ENCODE measurements at regions not wholly inside any gene's neighbourhood (a gene's known extent, or its start where the extent isn't known, plus 50 kb on each side); places are given as distances from the start of the nearest gene placed in this dataset.

- POLR2A ChIA-PET: no interaction called here
These were observed 335.6 kb downstream of the TMEM121 start for GRCh38 chr14:105861985-105862465.

GRCh38 chr14:105862581-105863239 is 336.3 kb downstream of the TMEM121 start:
- no peak for DNase-seq (ENCODE audit: low read depth, low spot score)
- TF ChIP-seq FOS (IDR thresholded peaks at IDR 0.05; ENCODE audit: borderline replicate concordance, insufficient read depth, low read length) (no peak), POLR2A (IDR thresholded peaks at IDR 0.05; ENCODE audit: low read depth, low read length) (no peak)
- CTCF ChIA-PET: no interaction called here
- H3K9me3 ChIP-seq (replicated peaks; ENCODE audit: control insufficient read depth, insufficient read depth, low read length): peaks cover 10% of the 10 kb centered on the region
- no peak overlapping the region for H3K27ac ChIP-seq (ENCODE audit: insufficient read depth, low read depth, low read length)
- dilution Hi-C loops (cut with MboI; ENCODE audit: extremely low pct_ligation_motif_present, low sequenced_read_pairs): no loop called here
- H3K9me1 ChIP-seq (replicated peaks; ENCODE audit: control insufficient read depth, extremely low read depth, insufficient read depth, low read length): no peaks in the 10 kb centered on the region
- no peak overlapping the region for H3K9ac ChIP-seq (replicated peaks; ENCODE audit: extremely low read depth, insufficient read depth, low read length)
- no peak for FAIRE-seq
- no peaks in the 10 kb centered on the region for H3K36me3 ChIP-seq (ENCODE audit: control insufficient read depth in 2 of 2, extremely low read depth in 1 of 2, insufficient read depth in 2 of 2, low read length in 2 of 2)
- no TSS peak for BruUV-seq (replicated peaks)
- no peak overlapping the region for H2AFZ ChIP-seq (ENCODE audit: low read depth, low read length)
- no peak overlapping the region for H3K4me3 ChIP-seq (replicated peaks in 1 of 3; ENCODE audit: insufficient read depth in 1 of 3, low read depth in 1 of 3, low read length in 3 of 3)
- POLR2A ChIA-PET: no interaction called here
- no peak overlapping the region for H3K4me2 ChIP-seq (ENCODE audit: insufficient read depth, low read length)
- H3K79me2 ChIP-seq (ENCODE audit: control insufficient read depth, insufficient read depth, low read length): no peaks in the 10 kb centered on the region
- intact Hi-C loops (cut with micrococcal nuclease): no loop called here
- no peaks in the 10 kb centered on the region for H3K4me1 ChIP-seq (ENCODE audit: control insufficient read depth, extremely low read depth, insufficient read depth, low read length)
- no peaks in the 10 kb centered on the region for H4K20me1 ChIP-seq (replicated peaks; ENCODE audit: control insufficient read depth, extremely low read depth, insufficient read depth, low read length)
- no peaks in the 10 kb centered on the region for H3K27me3 ChIP-seq (ENCODE audit: control insufficient read depth in 2 of 2, insufficient read depth in 2 of 2, low read length in 2 of 2)

More at GRCh38 chr14:105861985-105862465, 335.6 kb downstream of the TMEM121 start:
- no peaks in the 10 kb centered on the region for H3K9me1 ChIP-seq (replicated peaks; ENCODE audit: control insufficient read depth, extremely low read depth, insufficient read depth, low read length)
- no peaks in the 10 kb centered on the region for H3K36me3 ChIP-seq (ENCODE audit: control insufficient read depth in 2 of 2, extremely low read depth in 1 of 2, insufficient read depth in 2 of 2, low read length in 2 of 2)
- no peak overlapping the region for H2AFZ ChIP-seq (ENCODE audit: low read depth, low read length)
- H3K9me3 ChIP-seq (replicated peaks; ENCODE audit: control insufficient read depth, insufficient read depth, low read length): peaks cover 12% of the 10 kb centered on the region
- no TSS peak for BruUV-seq (replicated peaks)
- FAIRE-seq (no peak), DNase-seq (ENCODE audit: low read depth, low spot score) (no peak)
- intact Hi-C loops (cut with micrococcal nuclease) (no loop called here), dilution Hi-C loops (cut with MboI; ENCODE audit: extremely low pct_ligation_motif_present, low sequenced_read_pairs) (no loop called here)
- H3K9ac ChIP-seq (replicated peaks; ENCODE audit: extremely low read depth, insufficient read depth, low read length): no peak overlapping the region
- H3K27ac ChIP-seq (ENCODE audit: insufficient read depth, low read depth, low read length): no peak overlapping the region
- H4K20me1 ChIP-seq (replicated peaks; ENCODE audit: control insufficient read depth, extremely low read depth, insufficient read depth, low read length): no peaks in the 10 kb centered on the region
- CTCF ChIA-PET: no interaction called here
- H3K4me1 ChIP-seq (ENCODE audit: control insufficient read depth, extremely low read depth, insufficient read depth, low read length): no peaks in the 10 kb centered on the region
- no peak overlapping the region for H3K4me2 ChIP-seq (ENCODE audit: insufficient read depth, low read length)
- H3K4me3 ChIP-seq (replicated peaks in 1 of 3; ENCODE audit: insufficient read depth in 1 of 3, low read depth in 1 of 3, low read length in 3 of 3): no peak overlapping the region
- H3K79me2 ChIP-seq (ENCODE audit: control insufficient read depth, insufficient read depth, low read length): no peaks in the 10 kb centered on the region
- H3K27me3 ChIP-seq (ENCODE audit: control insufficient read depth in 2 of 2, insufficient read depth in 2 of 2, low read length in 2 of 2): no peaks in the 10 kb centered on the region
- no peak for TF ChIP-seq POLR2AphosphoS5 (IDR thresholded peaks at IDR 0.05; ENCODE audit: insufficient read depth, low read depth, low read length)

Measured in endothelial cell of umbilical vein (primary cell).